GM12865 (cell line): ENCODE measurements at regions not wholly inside any gene's neighbourhood (a gene's known extent, or its start where the extent isn't known, plus 50 kb on each side); places are given as distances from the start of the nearest gene placed in this dataset.

Experiments used
- DNase-seq: peaks from one replicate; pipeline ENCODE4 v3.0.0; 2010; ENCODE audit warnings: low read depth
- H3K4me3 ChIP-seq: 2 replicates; pipeline ENCODE4 v1.5.1; 2011; ENCODE audit warnings: mild to moderate bottlenecking, low read depth, low read length, control low read depth
- TF ChIP-seq, protein P1 (sequence below): IDR thresholded peaks from 2 replicates; pipeline ENCODE4 v1.5.1; 2011; ENCODE audit warnings: low read length, control low read depth, low read depth, inconsistent platforms; ENCODE audit not compliant: insufficient read depth; ENCODE audit errors: missing control alignments

DNA sequence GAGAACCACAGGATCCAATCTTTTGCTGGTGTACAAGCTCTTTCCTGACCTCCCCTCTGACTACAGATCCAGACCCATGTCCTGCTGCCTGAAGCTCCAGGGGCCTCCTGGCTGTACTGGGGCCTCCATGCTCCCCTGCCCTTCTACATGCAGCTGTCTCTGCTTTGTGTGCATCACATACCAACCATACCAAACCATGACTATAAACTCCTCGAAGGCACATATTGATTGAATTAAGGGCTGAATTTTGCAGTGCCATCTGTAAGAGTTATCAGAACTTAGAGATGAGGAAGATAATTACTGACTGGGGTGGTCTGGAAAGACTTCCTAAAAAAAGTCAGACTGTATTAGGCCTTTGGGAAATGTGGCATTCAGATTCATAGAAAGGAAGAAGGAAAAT, 139.9 kb upstream of the CXCR4 start:
- no peak for DNase-seq

DNA sequence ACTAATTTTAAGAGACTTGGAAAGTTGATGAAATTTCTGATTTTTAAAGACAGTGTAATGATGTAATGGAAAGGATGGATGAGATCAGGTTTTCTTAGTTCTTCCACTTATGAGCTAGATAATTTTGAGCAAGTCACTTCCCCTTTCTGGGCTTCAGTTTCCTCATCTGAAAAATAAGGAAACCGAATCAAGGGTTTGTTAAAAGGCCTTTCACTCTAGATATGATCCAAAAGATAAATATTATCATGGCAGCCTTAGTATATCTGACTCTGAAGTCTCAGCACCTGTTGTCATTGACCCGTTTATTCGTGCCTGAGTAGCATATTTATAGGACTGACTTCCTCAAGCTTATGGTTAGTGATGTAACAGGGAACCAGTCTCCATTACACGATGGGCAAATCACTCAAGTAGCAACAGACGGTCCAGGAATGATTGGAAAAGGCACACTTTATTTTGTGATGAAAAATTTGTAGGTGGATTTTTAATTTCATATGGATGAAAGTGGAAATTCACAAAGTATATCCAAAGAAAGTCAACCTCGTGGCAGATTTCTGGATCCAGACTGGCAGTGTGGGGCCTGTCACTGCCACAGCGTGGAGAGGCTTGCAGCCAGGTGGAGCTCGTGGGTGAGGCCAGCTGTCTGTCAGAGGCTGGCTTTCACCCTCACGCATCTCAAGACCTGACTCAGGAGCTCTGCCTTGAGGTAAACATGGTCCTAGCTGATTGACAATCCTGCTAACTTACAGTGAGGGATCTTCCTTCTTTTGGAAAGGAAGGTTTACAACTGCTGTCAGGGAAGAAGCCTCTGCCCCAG, 137.9 kb upstream of the CXCR4 start:
- no peak overlapping the region for H3K4me3 ChIP-seq
- peak; percentile 33 for DNase-seq
- TF ChIP-seq, protein P1, sequence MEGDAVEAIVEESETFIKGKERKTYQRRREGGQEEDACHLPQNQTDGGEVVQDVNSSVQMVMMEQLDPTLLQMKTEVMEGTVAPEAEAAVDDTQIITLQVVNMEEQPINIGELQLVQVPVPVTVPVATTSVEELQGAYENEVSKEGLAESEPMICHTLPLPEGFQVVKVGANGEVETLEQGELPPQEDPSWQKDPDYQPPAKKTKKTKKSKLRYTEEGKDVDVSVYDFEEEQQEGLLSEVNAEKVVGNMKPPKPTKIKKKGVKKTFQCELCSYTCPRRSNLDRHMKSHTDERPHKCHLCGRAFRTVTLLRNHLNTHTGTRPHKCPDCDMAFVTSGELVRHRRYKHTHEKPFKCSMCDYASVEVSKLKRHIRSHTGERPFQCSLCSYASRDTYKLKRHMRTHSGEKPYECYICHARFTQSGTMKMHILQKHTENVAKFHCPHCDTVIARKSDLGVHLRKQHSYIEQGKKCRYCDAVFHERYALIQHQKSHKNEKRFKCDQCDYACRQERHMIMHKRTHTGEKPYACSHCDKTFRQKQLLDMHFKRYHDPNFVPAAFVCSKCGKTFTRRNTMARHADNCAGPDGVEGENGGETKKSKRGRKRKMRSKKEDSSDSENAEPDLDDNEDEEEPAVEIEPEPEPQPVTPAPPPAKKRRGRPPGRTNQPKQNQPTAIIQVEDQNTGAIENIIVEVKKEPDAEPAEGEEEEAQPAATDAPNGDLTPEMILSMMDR: no peak

More for the DNA sequence above, 139.9 kb upstream of the CXCR4 start:
- TF ChIP-seq, protein P1: no peak
- no peak overlapping the region for H3K4me3 ChIP-seq

DNA sequence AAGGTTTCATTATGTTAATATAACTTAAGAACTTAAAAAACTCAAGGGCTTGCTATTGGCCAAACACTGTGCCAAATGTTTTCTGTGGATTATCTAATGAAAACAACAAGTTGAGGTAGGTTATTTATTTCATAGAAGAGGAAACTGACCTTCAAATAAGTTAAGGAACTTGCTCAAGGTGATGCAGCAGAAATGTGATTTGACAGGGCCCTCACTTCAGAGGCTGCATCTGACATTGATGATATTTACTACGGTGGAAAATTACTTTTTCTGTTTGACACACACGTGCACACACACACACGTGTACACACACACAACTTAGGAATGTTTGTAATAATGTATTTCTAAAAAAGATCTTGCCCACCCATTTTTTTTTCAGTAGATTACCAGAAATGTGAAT, 137.2 kb upstream of the CXCR4 start:
- no peak for DNase-seq
- no peak overlapping the region for H3K4me3 ChIP-seq
- TF ChIP-seq, protein P1: no peak

DNA sequence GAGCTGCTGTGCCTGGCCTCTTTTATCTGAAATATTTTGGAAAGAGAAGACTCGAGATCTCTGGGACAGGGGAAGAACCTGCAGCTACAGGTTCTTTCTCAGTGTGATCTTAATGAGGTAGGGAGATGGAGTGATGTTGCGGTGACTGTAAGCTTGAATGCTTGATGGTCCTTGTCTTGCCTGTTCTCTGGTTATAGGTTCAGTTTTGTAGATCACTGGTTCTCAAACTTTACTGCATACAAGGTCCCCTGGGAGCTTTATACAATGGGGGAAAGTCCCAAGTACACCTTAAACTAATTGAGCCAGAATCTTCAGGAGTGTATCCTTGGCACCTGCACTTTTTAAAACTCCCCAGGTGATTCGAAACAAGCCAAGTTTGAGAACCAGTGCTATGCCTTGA, 136.7 kb upstream of the CXCR4 start:
- H3K4me3 ChIP-seq: no peak overlapping the region
- peak; percentile 32 for DNase-seq
- TF ChIP-seq, protein P1: no peak

DNA sequence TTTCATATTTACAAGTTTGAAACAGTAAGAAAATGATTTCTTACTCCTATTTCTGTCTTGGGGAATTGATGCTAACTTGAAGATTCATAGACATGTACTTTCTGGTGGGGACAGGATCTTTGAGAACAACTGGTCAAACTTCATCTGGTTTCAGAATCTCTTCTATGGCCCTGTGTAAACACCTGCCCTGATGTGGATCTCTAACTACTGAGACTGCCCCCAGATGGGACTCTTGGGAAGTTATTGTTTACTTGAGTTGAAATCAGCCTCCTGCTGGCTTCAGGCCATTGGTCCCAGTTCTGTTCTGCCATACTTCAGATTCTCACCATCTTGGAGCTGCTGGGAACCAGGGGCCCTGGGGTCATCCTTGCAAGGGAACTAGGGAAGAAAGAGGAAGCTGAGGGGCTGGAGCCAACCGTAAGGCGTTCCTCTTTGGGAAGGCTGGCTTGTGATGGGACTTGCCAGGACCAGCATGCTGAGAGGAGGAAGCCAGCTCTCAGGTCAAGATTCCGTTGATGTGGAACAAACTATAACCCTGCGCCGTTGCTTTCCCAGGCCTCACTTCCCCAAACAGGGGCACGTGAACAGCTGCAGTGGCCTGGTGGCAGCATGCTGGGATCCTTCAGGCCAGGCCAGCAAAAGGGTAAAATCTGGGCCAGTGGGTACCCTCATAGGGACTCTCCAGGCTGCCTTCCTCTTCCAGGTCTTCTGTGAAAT, 135.5 kb upstream of the CXCR4 start:
- DNase-seq: peak; percentile 30
- TF ChIP-seq, protein P1: no peak
- H3K4me3 ChIP-seq: no peak overlapping the region

DNA sequence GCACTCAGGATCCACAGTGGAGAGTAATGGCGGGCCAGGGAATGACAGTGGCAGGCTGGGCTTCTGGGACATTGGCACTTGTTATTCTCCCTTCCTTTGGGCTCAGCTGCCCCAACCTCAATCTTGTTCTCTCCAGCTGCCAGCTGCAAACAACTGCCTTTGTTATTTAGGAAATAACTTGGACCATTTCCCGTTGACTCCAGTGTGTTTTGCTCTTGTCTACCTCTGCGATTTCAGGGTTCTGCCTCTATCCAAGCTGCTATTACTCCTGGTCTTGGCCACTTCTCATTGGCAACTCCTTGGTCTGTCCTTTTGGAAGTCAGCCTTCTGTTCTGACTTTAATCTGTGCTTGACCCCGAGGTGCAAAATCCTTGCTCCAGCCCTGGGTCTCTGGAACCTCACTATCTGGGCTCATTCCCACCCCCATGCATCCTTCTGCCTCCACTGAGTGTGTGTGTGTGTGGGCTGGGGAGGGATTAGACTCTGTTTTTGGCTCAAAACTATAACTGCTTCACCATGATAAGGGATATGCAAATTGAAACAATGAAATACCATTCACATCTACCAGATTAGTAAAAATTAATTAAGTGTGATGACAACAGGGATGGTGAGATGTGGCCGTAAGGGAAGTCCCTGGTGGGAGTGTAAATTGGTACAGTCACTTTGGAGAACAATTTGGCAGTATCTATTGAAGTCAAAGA, 134.1 kb upstream of the CXCR4 start:
- TF ChIP-seq, protein P1: no peak
- no peak overlapping the region for H3K4me3 ChIP-seq
- no peak for DNase-seq
